Esophagus squamous epithelium (tissue), 4 donors: ENCODE measurements at regions not wholly inside any gene's neighbourhood (a gene's known extent, or its start where the extent isn't known, plus 50 kb on each side); places are given as distances from the start of the nearest gene placed in this dataset.

Experiments
- POLR2A ChIP-seq, 4 donors: fragments of 450-650 bp; IDR thresholded peaks; one replicate each; pipeline ENCODE4 v1.6.1; 2017; ENCODE audit warnings: antibody characterized with exemption in 4 of 4, mild to moderate bottlenecking in 4 of 4, moderate library complexity in 3 of 4
- TF ChIP-seq, protein P1 (sequence below), 6 experiments: fragments of 450-650 bp in 4 of 6; fragments of 200-600 bp in 2 of 6; sonication (generic) in 2 of 6; IDR thresholded peaks; one replicate each; pipeline ENCODE4 v1.5.1; 2016 to 2019; ENCODE audit warnings: antibody characterized with exemption in 6 of 6, mild to moderate bottlenecking in 4 of 6, moderate library complexity in 4 of 6

DNA sequence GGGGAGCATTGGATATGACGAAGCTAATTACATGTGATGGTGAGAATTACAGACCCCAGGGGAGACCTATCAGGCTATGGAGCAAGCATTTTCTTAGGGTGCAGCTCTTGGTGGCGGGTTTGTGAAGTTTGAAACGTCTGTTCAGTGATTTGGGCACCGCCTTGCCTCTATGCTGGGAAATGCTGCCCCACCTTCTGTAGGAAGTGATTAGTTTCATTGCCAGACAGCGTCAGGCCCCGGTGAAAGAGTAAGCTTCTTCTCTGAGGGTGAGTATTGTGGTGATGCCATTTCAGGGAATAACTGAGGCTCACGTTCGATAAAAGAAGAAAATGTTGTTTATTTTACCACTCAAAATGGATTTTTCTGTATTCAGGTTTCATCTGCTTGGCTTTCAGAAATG is 186.2 kb upstream of the CDH2 start:
- no peak for TF ChIP-seq POLR2A (IDR thresholded peaks at IDR 0.05)
- TF ChIP-seq, protein P1, sequence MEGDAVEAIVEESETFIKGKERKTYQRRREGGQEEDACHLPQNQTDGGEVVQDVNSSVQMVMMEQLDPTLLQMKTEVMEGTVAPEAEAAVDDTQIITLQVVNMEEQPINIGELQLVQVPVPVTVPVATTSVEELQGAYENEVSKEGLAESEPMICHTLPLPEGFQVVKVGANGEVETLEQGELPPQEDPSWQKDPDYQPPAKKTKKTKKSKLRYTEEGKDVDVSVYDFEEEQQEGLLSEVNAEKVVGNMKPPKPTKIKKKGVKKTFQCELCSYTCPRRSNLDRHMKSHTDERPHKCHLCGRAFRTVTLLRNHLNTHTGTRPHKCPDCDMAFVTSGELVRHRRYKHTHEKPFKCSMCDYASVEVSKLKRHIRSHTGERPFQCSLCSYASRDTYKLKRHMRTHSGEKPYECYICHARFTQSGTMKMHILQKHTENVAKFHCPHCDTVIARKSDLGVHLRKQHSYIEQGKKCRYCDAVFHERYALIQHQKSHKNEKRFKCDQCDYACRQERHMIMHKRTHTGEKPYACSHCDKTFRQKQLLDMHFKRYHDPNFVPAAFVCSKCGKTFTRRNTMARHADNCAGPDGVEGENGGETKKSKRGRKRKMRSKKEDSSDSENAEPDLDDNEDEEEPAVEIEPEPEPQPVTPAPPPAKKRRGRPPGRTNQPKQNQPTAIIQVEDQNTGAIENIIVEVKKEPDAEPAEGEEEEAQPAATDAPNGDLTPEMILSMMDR (IDR thresholded peaks at IDR 0.05): no peak
